Loucy (cell line): ENCODE measurements at regions not wholly inside any gene's neighbourhood (a gene's known extent, or its start where the extent isn't known, plus 50 kb on each side); places are given as distances from the start of the nearest gene placed in this dataset.

Experiments
- EZH2phosphoT487 ChIP-seq: fragments of 200-600 bp; IDR thresholded peaks from 2 replicates; pipeline ENCODE4 v1.6.1; 2018; ENCODE audit warnings: antibody characterized with exemption, mild to moderate bottlenecking, moderate library complexity, borderline replicate concordance
- TF ChIP-seq, protein P1 (sequence below): fragments of 200-600 bp; sonication (generic); conservative IDR thresholded peaks from 2 replicates; pipeline ENCODE4 v1.5.1; 2014; ENCODE audit warnings: mild to moderate bottlenecking, antibody characterized with exemption, low read length

DNA sequence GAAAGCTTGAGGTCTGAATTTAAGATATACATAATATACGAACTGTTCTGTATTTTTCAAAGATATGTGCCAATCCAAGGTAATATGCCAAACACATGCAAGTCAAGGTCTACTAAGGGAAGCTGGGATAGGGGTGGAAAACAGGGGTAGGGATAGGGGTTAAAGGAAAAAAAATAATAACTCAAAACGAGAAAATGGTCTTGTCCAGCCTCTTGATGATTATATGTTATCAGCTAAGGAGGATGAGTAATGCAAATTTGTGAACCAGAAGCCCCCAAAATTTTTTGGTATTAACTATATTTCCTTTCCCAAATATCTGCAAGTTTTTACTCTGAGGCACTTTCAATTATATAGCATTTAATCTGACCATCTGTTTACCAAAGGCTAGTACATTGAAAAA is 219.3 kb downstream of the ZEB2 start:
- TF ChIP-seq, protein P1, sequence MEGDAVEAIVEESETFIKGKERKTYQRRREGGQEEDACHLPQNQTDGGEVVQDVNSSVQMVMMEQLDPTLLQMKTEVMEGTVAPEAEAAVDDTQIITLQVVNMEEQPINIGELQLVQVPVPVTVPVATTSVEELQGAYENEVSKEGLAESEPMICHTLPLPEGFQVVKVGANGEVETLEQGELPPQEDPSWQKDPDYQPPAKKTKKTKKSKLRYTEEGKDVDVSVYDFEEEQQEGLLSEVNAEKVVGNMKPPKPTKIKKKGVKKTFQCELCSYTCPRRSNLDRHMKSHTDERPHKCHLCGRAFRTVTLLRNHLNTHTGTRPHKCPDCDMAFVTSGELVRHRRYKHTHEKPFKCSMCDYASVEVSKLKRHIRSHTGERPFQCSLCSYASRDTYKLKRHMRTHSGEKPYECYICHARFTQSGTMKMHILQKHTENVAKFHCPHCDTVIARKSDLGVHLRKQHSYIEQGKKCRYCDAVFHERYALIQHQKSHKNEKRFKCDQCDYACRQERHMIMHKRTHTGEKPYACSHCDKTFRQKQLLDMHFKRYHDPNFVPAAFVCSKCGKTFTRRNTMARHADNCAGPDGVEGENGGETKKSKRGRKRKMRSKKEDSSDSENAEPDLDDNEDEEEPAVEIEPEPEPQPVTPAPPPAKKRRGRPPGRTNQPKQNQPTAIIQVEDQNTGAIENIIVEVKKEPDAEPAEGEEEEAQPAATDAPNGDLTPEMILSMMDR = no peak
- no peak for TF ChIP-seq EZH2phosphoT487
